Suprapubic skin (tissue), 4 donors: ENCODE measurements at regions not wholly inside any gene's neighbourhood (a gene's known extent, or its start where the extent isn't known, plus 50 kb on each side); places are given as distances from the start of the nearest gene placed in this dataset.

Source experiments
- EP300 ChIP-seq: sonication (generic); formaldehyde crosslinking; IDR thresholded peaks from one replicate; pipeline ENCODE4 v1.6.1; 2017; ENCODE audit warnings: antibody characterized with exemption
- POLR2AphosphoS5 ChIP-seq, 3 donors: sonication (generic); formaldehyde crosslinking; IDR thresholded peaks; one replicate each; pipeline ENCODE4 v1.6.1; 2017; ENCODE audit warnings: antibody characterized with exemption in 3 of 3

DNA sequence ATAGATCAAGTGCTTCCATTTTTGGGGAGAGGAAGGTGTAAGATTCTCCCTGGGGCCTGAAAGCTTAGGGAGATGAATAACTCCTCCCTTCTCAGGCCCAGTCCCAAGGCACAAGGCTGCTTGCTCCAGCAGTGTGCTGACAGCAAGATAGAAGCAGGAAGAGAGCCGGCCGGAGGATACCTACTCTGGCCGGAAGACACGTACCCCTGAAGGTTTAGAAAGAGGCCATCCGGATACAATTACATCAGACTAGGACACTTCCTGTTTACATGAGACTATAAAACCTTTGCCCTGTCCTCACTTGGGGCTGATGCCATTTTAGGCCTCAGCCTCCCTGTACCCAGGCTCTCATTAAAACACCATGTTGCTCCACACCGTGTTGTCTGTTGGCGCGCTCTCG, 329.9 kb downstream of the SV2B start:
- TF ChIP-seq EP300 (no peak), POLR2AphosphoS5 (IDR thresholded peaks at IDR 0.05) (no peak)
